Activated CD4-positive, alpha-beta T cell treated with anti-CD3 and anti-CD28 coated beads, Interleukin-2, amount 10 ng/mL, durations not matched to agents 7 days and 5 days (primary cell): ENCODE measurements at regions not wholly inside any gene's neighbourhood (a gene's known extent, or its start where the extent isn't known, plus 50 kb on each side); places are given as distances from the start of the nearest gene placed in this dataset.
"Not testable (repeated sequence)": the region's sequence is repeated elsewhere in the genome, so short reads cannot be mapped to it uniquely, and the experiment has no call there.

Source experiments
- CTCF ChIA-PET: fragments of 350-600 bp; sonication (Branson Sonifier 250); formaldehyde crosslinking; loops from one replicate; lab custom pipeline; 2021; ENCODE audit warnings: antibody characterized with exemption; lab: Charles Lee
- POLR2A ChIA-PET: fragments of 350-600 bp; sonication (Branson Sonifier 250); formaldehyde crosslinking; loops from one replicate; lab custom pipeline; 2021; ENCODE audit warnings: antibody characterized with exemption; lab: Charles Lee
- DNase-seq: peaks from one replicate; pipeline ENCODE4 v3.0.0-alpha.2; 2020
- H3K27ac Mint-ChIP-seq: one replicate; pipeline ENCODE4 v1.8.0; 2021; ENCODE audit warnings: mild to moderate bottlenecking, moderate library complexity, mixed read lengths
- H3K27me3 Mint-ChIP-seq: one replicate; pipeline ENCODE4 v1.8.0; 2021; ENCODE audit warnings: mixed read lengths
- H3K36me3 Mint-ChIP-seq: one replicate; pipeline ENCODE4 v1.8.0; 2021; ENCODE audit warnings: low read depth, mixed read lengths
- H3K4me1 Mint-ChIP-seq: one replicate; pipeline ENCODE4 v1.8.0; 2021; ENCODE audit warnings: mixed read lengths
- H3K4me3 Mint-ChIP-seq: one replicate; pipeline ENCODE4 v1.8.0; 2021; ENCODE audit warnings: mild to moderate bottlenecking, moderate library complexity, mixed read lengths
- H3K9me3 Mint-ChIP-seq: one replicate; pipeline ENCODE4 v1.8.0; 2021; ENCODE audit warnings: mixed read lengths

- ChIA-PET POLR2A (no interaction called here), CTCF (no interaction called here)
- no peaks in the 10 kb centered on the region for H3K9me3 Mint-ChIP-seq
- H3K4me1 Mint-ChIP-seq: no peaks in the 10 kb centered on the region
- H3K4me3 Mint-ChIP-seq: no peak overlapping the region
- no peak overlapping the region for H3K27ac Mint-ChIP-seq
- no peaks in the 10 kb centered on the region for H3K36me3 Mint-ChIP-seq
- H3K27me3 Mint-ChIP-seq: no peaks in the 10 kb centered on the region
- DNase-seq: no peak
Observed at GRCh38 chr5:5767286-5767928, 344.9 kb downstream of the ICE1 start.

GRCh38 chr5:5765066-5765850 is 342.8 kb downstream of the ICE1 start:
- ChIA-PET CTCF (no interaction called here), POLR2A (no interaction called here)
- DNase-seq: no peak
- no peaks in the 10 kb centered on the region for H3K4me1 Mint-ChIP-seq
- no peaks in the 10 kb centered on the region for H3K36me3 Mint-ChIP-seq
- H3K27ac Mint-ChIP-seq: no peak overlapping the region
- no peak overlapping the region for H3K4me3 Mint-ChIP-seq
- no peaks in the 10 kb centered on the region for H3K9me3 Mint-ChIP-seq
- H3K27me3 Mint-ChIP-seq: no peaks in the 10 kb centered on the region

DNA sequence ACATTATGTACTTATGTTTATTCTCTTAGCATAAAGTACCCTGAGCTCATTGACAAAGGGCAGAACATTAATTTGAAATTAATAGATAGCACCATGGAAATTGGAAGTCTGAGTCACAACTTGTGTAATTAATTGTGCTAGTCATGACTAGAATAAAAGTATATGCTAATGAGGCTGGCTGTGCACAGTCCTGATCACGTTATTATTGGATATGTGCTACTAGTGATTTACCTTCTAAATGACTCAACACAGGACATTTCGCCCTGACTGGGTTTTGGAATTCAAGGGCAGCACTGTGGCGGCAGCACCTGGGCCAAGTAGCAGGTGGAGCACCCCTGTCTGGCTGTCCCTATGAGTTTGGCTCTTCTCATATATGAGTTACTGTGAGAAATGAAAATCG is 341.8 kb downstream of the ICE1 start:
- Mint-ChIP-seq H3K27ac (no peak overlapping the region), H3K4me1 (no peaks in the 10 kb centered on the region), H3K27me3 (no peaks in the 10 kb centered on the region), H3K9me3 (no peaks in the 10 kb centered on the region), H3K36me3 (no peaks in the 10 kb centered on the region), H3K4me3 (no peak overlapping the region)
- POLR2A ChIA-PET: no interaction called here
- CTCF ChIA-PET: no interaction called here
- no peak for DNase-seq

DNA sequence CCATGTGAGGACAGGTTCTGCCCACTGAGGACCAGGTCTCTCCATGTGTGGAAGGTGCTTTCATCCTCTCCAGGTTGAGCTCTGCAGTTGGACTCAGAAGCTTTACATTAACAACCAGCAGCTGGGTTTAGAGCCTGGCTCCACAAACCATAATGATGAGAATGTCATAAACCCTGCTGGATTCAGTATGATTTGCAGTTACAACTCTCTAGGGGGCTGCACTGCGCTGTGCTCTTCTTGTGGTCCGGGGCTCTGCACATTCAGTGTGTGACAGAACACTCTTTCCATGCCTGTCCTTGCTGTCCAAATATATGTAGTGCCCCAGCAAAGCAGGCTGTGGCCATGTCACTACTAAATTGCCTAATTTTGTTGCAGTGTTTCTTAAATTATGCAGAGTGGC is 334.3 kb downstream of the ICE1 start:
- POLR2A ChIA-PET: no interaction called here
- CTCF ChIA-PET: no interaction called here
- Mint-ChIP-seq H3K4me1 (peaks cover 3% of the 10 kb centered on the region), H3K27ac (no peak overlapping the region), H3K9me3 (peaks cover 3% of the 10 kb centered on the region), H3K27me3 (no peaks in the 10 kb centered on the region), H3K4me3 (no peak overlapping the region), H3K36me3 (no peaks in the 10 kb centered on the region)
- DNase-seq: no peak

GRCh38 chr5:5755888-5756287 is 333.4 kb downstream of the ICE1 start:
- ChIA-PET CTCF (no interaction called here), POLR2A (no interaction called here)
- no peak overlapping the region for H3K27ac Mint-ChIP-seq

GRCh38 chr5:5752844-5753243 is 330.4 kb downstream of the ICE1 start:
- ChIA-PET CTCF (no interaction called here), POLR2A (no interaction called here)
- H3K27me3 Mint-ChIP-seq: no peaks in the 10 kb centered on the region
- H3K4me3 Mint-ChIP-seq: no peak overlapping the region
- no peak for DNase-seq
- peaks cover 8% of the 10 kb centered on the region for H3K4me1 Mint-ChIP-seq
- peaks cover 3% of the 10 kb centered on the region for H3K9me3 Mint-ChIP-seq
- H3K36me3 Mint-ChIP-seq: no peaks in the 10 kb centered on the region
- H3K27ac Mint-ChIP-seq: no peak overlapping the region

More at GRCh38 chr5:5755888-5756287, 333.4 kb downstream of the ICE1 start:
- H3K27me3 Mint-ChIP-seq: no peaks in the 10 kb centered on the region
- no peak overlapping the region for H3K4me3 Mint-ChIP-seq
- H3K9me3 Mint-ChIP-seq: peaks cover 3% of the 10 kb centered on the region
- no peaks in the 10 kb centered on the region for H3K36me3 Mint-ChIP-seq
- DNase-seq: no peak
- H3K4me1 Mint-ChIP-seq: peaks cover 8% of the 10 kb centered on the region

DNA sequence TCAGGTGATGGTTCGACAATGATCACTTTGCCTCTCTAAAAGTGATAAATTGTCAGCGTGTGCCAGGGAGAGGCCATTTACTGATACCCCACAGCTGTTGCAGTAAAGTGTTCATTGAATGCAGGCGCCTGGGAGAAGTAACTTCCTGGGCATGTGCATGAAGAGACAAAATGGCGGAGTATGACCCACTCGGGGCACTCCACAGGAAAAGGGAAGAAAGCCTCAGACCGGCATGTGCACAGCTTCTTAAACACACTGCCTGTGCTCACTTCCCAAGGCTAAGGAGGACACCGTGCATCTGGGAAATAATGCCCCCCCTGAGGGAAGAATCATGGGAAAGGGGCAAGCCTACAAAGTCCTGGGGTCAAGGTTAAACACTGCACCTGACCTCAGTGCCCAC is 329.5 kb downstream of the ICE1 start:
- no peak for DNase-seq
- peaks cover 8% of the 10 kb centered on the region for H3K4me1 Mint-ChIP-seq
- CTCF ChIA-PET: no interaction called here
- no peak overlapping the region for H3K4me3 Mint-ChIP-seq
- H3K27ac Mint-ChIP-seq: no peak overlapping the region
- POLR2A ChIA-PET: no interaction called here
- no peaks in the 10 kb centered on the region for H3K27me3 Mint-ChIP-seq
- H3K9me3 Mint-ChIP-seq: peaks cover 3% of the 10 kb centered on the region
- no peaks in the 10 kb centered on the region for H3K36me3 Mint-ChIP-seq

GRCh38 chr5:5751498-5751897 is 329.0 kb downstream of the ICE1 start:
- no peak overlapping the region for H3K27ac Mint-ChIP-seq
- peaks cover 8% of the 10 kb centered on the region for H3K4me1 Mint-ChIP-seq
- peaks cover 3% of the 10 kb centered on the region for H3K9me3 Mint-ChIP-seq
- H3K36me3 Mint-ChIP-seq: no peaks in the 10 kb centered on the region
- CTCF ChIA-PET: no interaction called here
- DNase-seq: no peak
- no peaks in the 10 kb centered on the region for H3K27me3 Mint-ChIP-seq
- H3K4me3 Mint-ChIP-seq: no peak overlapping the region
- POLR2A ChIA-PET: no interaction called here

GRCh38 chr5:5741418-5741817 is 318.9 kb downstream of the ICE1 start:
- CTCF ChIA-PET: no interaction called here
- Mint-ChIP-seq H3K27me3 (peaks cover 3% of the 10 kb centered on the region), H3K27ac (no peak overlapping the region), H3K9me3 (peaks cover 20% of the 10 kb centered on the region), H3K4me3 (no peak overlapping the region), H3K36me3 (no peaks in the 10 kb centered on the region), H3K4me1 (no peaks in the 10 kb centered on the region)
- POLR2A ChIA-PET: no interaction called here
- DNase-seq: no peak

- Mint-ChIP-seq H3K4me3 (no peak overlapping the region), H3K4me1 (no peaks in the 10 kb centered on the region)
- CTCF ChIA-PET: no interaction called here
Observed at GRCh38 chr5:5739490-5739945, 317.0 kb downstream of the ICE1 start.

DNA sequence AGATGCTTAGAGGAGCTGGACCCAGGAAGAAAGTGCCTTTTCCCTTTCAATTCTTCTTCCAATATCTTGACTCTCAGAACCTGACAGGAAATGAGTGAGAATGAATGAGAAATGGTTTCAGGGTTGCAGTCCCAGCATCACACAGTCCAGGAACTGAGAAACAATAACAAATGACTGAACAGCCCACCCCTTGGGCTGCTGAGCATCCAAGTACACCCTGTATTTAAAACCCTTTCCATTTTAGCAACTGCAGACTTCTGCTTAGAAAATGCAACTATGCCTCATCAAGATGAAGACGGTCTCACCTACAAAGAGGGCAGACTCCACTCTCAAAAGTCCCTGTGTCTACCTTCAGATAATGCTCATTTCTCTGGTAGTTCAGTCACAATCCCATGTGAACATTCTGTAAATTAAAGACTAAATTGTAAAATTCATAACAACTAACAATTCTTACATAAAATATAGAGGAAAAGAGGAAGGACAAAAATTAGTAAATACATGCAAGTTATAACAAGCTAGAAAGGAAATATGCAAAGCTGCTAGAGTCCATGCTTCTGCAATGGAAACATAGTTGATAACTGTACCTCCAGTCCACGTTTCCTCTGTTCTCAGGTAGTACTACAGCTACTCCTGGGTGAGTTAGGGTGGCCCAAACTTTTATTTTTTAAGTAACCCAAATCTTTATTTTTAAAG is 316.5 kb downstream of the ICE1 start:
- Mint-ChIP-seq H3K27me3 (no peaks in the 10 kb centered on the region), H3K36me3 (no peaks in the 10 kb centered on the region), H3K9me3 (peaks cover 9% of the 10 kb centered on the region), H3K27ac (no peak overlapping the region), H3K4me3 (no peak overlapping the region), H3K4me1 (no peaks in the 10 kb centered on the region)
- CTCF ChIA-PET: no interaction called here
- POLR2A ChIA-PET: no interaction called here
- DNase-seq: no peak

More at GRCh38 chr5:5739490-5739945, 317.0 kb downstream of the ICE1 start:
- Mint-ChIP-seq H3K27me3 (no peaks in the 10 kb centered on the region), H3K27ac (no peak overlapping the region), H3K36me3 (no peaks in the 10 kb centered on the region), H3K9me3 (peaks cover 11% of the 10 kb centered on the region)
- POLR2A ChIA-PET: no interaction called here
- DNase-seq: no peak

- POLR2A ChIA-PET: no interaction called here
- Mint-ChIP-seq H3K9me3 (no peaks in the 10 kb centered on the region), H3K36me3 (no peaks in the 10 kb centered on the region), H3K27ac (no peak overlapping the region), H3K4me3 (no peak overlapping the region), H3K27me3 (no peaks in the 10 kb centered on the region), H3K4me1 (no peaks in the 10 kb centered on the region)
- no peak for DNase-seq
- CTCF ChIA-PET: no interaction called here
Observed at GRCh38 chr5:5736007-5736406, 313.5 kb downstream of the ICE1 start.

DNA sequence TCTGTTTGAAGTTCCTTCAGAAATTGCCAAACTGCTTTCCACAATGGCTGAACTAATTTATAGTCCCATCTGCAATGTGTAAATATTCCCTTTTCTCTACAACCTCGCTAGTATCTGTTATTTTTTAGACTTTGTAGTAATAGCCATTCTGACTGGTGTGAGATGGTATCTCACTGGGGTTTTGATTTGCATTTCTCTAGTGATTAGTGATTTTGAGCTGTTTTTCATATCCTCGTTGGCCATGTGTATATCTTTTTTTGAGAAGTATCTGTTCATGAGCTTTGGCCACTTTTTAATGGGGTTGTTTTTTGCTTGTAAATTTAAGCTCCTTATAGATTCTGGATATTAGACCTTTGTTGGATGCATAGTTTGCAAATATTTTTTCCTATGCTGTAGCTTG is 310.6 kb downstream of the ICE1 start:
- H3K4me3 Mint-ChIP-seq, H3K4me1 Mint-ChIP-seq, H3K27ac Mint-ChIP-seq, H3K27me3 Mint-ChIP-seq, H3K9me3 Mint-ChIP-seq, DNase-seq, POLR2A ChIA-PET, CTCF ChIA-PET, H3K36me3 Mint-ChIP-seq: not testable (repeated sequence)
